HG02642 (cell line): ENCODE measurements at regions not wholly inside any gene's neighbourhood (a gene's known extent, or its start where the extent isn't known, plus 50 kb on each side); places are given as distances from the start of the nearest gene placed in this dataset.
"Not testable (repeated sequence)": the region's sequence is repeated elsewhere in the genome, so short reads cannot be mapped to it uniquely, and the experiment has no call there.

Experiments used
- ATAC-seq: cut with Tn5 transposase; IDR thresholded peaks from one replicate; pipeline ENCODE4 v1.9.1; 2021; ENCODE audit warnings: mild to moderate bottlenecking; ENCODE audit not compliant: unreplicated experiment, poor library complexity

DNA sequence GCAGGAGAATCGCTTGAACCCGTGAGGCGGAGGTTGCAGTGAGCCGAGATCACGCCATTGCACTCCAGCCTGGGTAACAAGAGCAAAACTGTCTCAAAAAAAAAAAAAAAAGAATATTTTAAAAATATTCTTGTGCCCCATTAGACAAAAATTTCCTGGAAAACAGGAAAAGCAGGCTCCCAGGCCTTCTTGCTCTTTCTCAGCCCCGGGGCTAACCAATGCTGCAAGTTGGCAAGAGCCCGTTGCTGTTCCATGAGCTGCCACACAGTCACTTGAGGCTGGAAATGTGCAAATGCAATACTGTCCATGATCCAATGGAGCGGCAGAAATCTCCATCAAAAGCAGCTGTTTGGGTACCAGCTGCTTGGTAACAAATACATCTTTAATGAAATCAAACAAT lies 994.7 kb downstream of the VRK1 start:
- ATAC-seq = no peak

DNA sequence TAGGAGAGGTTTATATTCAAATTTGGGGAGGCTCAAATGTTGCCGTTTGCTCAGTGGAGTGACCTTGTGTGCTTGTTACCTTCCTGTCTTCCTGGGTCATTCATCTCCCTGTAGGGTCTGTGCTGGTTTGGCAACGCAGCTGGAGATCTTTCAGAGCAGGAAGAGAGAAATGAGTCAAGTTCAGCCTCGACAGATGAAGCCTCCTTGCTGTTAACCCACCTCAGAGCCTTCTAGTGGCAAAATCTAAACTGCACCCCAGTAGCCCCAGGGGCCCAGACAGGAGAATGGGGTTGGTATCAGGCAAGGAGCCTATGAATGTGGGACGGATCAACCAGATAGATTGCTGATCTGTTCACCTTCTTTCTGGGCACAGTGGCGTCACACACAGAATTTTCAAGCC lies 999.3 kb downstream of the VRK1 start:
- no peak for ATAC-seq

DNA sequence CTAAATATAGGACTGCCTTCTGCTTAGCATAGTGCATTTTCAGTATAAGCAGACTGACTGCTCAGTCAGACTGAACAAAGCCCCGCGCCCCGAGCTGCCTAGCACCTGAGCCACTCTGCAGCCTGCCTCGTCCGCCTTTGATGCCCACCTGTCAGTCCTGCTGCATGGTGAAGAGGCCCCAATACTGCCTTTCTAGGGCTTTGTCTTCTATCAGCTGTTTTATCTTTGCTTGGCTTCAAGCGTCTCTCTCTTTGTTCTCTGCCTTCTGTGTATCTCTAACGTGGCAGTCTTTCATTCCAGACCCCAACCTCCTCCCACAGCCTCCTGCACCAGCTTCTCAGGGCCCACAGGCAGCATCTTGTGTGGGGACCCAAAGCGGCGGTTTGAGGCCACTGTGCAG lies 1001.0 kb downstream of the VRK1 start:
- no peak for ATAC-seq

DNA sequence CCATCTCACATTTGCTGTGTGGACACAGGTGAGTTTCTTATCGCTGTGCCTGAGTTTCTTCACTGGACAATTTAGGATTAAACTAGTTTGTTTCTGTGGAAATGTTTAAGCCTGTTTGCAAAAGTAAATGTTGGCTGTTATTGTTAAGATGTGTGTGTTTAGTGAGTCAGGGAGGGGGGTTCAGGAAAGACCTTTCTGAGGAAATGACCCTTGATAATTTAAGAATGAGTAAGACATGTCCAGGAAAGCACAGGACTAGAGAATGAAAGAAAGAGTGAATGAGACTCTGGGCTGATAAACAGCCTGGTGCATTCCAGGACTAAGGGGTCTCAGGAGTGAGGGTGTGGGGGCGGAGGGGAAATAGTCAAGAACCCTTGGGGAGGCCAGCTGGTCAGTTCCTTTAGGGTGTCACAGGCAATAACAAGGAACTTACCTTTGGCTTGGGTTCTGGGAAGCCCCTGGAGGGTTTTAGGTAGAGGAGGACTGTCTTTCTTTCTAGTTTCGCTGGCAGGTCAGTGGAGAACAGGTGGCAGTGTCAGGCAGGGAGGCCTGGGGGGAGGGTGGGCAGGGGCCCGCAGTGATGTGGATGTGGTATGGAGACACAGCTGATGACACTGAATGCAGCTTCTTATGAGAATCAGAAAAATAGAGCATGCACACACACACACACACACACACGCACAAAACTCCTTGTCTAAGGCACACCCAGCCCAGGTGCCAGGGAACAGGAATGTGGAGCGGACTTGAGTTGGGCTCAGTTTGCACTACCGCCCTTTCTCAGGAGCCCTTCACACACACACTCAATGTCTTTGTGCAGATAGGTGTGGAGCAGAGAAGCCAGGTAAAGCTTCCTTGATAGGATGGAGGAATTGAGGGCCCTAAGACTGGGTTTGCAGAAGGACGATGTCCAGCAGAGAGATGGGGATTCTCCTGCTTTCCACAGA lies 1005.5 kb downstream of the VRK1 start:
- ATAC-seq = no peak

DNA sequence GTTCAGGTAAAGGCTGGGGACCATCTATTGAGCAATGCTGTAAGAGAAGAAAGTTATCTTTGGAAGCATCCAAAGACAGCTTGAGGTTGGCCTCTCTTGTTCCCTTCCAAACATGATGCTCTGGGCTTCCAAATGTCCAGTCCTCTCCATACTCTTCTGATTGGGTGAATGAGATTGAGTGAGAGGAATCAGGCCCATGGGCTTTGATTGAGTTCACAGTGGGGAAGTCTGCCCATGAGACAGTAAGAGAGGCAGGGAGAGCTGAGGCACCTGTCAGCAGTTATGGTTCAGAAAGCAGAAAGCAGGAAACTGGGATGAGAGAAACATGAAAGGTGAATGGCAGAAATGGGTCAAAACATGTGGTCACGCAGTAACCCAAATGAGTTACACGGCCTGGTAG lies 1006.9 kb downstream of the VRK1 start:
- ATAC-seq = no peak

DNA sequence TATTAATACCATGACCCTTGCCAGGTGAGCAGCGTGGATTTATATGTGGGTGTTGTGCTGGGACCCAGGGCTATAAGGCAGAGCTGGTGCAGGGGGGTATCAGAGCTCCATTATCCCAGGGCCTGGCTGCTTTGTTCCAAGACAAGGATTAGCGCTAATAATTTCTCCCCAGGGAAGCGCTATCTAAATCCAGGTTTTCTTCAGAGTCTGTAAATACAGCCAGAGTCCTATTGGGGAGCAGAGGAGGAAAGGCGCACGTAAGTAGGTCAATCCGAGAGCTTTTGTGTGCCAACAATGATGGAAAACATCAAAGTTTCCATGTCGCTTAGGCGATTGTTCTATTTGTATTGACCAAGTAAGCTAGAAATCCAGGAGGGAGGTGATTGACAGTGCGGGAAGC lies 1009.7 kb downstream of the VRK1 start:
- ATAC-seq = no peak

DNA sequence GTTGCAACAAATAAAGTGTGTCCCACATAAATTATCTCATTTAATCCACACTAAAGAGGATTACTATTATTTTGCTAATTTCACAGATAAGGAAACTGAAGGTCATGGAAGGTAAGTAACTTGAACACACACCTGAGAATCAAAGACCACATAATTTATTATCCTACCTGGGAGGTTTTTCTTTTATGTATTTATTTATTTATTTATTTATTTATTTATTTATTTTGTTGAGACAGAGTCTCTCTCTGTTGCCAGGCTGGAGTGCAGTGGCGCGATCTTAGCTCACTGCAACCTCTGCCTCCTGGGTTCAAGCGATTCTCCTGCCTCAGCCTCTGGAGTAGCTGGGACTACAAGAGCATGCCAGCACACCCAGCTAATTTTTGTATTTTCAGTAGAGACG lies 1011.4 kb downstream of the VRK1 start:
- not testable (repeated sequence) for ATAC-seq

DNA sequence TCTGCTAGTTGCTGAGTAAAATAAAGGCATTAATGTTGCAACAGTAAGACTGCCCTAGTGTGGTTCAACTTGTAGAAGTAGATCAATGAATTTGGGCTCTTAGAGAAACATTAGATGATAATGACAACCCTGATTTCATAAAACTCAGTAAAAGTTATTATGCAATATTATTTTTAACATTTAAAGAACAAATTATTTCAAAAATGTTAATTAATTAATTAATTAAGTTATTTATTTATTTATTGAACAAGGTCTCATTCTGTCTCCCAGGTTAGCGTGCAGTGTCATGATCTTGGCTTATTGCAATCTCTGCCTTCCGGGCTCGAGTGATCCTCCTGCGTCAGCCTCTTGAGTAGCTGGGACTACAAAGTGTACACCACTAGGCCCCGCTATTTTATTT lies 1016.4 kb downstream of the VRK1 start:
- no peak for ATAC-seq

DNA sequence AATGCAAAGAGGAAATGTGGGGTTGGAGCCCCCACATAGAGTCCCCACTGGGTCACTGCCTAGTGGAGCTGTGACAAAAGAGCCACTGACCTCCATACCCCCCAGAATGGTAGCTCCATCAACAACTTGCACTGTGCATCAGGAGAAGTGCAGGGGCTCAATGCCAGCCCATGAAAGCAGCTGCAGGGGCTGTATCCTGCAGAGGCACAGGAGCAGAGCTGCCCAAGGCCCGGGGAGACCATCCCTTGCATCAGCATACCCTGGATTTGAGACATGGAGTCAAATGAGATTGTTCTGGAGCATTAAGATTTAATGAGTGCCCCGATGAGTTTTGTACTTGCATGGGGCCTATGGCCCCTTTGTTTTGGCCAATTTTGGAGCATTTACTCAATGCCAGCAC lies 1023.6 kb downstream of the VRK1 start:
- ATAC-seq = no peak

DNA sequence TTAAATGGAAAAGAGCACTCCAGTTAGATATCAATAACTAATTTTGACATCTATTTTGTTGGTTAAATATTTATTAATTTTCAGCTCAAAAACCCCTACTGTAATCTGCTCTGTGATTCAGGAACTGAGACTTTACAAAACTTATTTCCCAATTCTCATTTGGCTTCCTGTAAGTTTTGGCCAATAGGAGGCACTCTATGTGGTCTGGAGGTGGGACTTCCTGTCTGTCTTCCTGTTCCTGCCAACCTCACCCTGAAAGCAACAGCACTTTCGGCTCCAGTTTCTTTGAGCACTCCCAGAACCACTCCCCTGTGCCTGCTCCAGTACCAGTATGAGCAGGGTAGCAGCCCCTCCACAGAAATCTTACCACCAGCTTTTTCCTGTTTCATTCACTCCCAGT lies 1027.0 kb downstream of the VRK1 start:
- ATAC-seq = no peak

DNA sequence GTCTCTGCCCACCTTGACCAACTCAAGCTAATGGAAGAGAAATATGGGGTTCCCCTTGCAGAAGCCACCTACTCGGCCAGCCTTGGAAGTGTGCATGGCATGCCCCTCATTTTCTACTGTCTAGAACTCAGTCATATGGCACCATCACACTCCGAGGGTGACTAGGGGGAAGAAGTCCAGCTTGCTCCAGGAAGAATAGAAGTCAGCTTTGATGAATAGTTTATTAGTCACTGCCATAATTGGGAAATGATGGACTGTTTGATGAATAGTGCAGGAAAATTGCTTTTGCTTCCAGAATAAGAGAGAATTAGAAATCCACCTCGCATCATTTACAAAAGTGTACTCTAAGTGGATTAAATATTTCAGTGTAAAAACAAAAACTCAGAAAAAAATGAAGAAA lies 1030.6 kb downstream of the VRK1 start:
- ATAC-seq = no peak

DNA sequence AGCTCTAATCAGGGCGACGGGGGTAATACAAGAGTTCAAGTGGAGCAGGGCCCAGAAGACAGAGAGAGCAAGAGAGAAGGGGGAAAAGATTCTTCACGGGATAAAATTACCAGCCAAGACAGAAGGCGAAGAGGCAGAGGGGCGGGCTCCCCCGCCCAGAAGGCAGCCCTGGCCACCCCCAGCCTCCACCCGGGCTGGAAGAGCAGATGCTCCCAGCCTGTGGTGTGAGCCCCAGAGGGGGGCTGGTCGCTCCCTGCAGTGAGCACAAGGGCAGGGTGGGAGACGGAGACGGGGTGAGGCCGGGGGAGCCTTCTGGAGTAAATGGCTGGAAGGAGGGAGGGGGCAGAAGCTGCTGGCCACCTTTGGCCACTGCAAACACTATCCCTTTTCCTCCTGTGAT lies 1035.6 kb downstream of the VRK1 start:
- no peak for ATAC-seq

DNA sequence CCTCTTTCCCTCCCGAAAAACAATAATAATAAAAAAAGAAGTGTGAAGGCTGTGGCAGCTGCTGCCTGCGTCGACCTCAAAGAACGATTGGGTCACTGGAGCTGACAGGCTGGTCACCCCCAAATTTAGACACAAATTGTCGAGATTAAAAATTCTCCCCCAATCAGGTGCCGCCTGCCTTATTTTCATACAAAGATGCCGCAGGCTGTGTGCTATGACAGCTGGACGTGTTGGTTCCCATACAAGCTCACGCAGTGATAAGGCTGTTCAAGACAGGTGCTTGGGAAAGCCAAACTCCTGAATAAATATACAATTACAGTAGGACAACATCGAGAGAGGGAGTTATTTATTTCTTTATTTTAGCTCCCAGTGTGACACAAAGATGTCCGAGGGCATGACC lies 1041.8 kb downstream of the VRK1 start:
- ATAC-seq = no peak

DNA sequence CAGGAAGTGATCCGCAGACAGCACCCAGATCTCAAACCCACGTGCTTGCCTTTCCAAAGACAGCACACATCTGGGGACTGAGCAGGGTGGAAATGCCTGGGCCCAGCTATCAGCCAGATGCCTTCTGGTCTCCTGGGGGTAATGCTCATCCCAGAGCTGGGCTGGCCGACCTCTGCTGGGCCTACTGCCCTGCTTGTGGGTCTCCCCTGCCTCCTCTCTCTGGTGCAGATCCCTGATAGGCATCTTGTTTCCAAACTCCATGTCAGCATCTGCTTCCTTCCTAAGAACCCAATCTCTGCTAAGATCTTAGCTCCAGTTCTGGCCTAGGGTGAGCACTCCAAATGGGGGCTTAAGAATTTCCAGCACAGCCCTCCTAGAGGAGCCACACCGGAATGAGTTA lies 1043.0 kb downstream of the VRK1 start:
- ATAC-seq = no peak

DNA sequence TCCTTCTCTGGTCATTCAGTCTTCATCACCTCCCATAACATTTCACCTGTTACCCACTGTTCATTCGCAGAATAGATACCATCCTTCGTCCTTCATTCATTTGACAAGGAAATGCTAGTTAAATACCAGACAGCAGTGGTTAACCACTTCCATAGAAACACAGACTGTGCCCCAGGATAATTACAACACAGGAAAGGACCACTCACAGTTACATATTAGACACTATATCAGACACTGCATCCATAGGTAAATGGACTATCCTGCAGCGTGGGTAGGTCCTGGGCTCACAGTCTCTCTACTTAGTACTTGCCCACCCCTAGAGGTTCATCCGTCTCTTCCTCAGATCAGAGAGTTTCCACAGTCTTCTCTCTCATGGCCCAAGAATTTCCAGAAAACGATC lies 1044.6 kb downstream of the VRK1 start:
- no peak for ATAC-seq

DNA sequence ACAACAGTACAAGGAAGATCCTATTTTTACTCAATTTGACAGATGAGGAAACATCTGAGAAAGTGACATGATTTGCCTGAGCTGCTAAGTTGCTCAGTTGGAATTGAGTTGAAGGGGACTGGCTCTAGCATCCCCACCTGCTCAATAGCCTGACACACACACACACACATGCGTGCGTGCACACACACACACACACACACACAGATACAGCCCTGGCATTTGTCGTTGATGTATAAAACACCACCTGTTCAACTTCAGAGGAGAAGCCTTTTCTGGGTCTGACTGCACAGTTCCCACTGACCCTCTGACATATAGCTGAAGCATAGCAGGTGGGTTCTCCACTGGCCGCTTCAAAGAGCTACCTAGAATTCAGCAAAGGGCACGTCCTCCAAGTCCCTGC lies 1045.9 kb downstream of the VRK1 start:
- no peak for ATAC-seq

DNA sequence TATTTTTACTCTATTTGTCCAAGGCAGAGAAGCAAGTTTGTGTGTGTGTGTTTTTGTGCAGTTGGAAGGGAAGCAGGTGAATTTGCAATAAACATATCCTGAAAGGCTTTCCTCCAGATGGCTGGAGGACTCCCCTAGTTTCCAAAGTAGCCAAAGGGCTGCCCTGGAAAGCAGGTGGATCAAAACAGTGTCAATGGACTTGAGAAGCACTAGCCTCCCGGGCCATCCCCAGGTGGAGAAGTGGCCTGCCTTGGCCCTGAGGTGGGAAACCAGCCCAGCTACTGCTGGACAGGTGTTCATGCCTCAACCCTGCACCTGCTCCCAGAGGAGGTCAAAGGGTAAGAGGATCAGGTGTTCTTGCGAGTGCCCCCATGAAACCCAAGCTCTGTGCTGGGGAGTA lies 1046.9 kb downstream of the VRK1 start:
- ATAC-seq = no peak

DNA sequence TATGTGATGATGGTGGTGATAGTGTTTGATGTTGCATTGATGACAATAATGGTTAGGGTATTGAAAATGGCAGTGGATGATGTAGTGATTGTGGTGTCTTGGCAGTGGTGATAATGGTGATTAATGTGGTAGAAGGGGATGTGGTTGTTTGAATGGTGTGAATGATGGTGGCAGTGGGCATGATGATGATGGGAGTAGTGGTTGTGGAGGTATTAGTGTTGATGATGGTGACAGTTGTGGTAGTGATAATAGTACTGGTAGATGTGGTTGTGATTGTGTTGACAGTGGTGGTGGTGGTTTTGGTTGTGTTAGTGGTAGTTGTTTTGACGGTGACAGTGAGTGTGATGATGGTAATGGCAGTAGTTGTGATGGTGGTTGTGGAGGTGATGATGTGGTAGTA lies 1049.0 kb downstream of the VRK1 start:
- ATAC-seq = no peak

DNA sequence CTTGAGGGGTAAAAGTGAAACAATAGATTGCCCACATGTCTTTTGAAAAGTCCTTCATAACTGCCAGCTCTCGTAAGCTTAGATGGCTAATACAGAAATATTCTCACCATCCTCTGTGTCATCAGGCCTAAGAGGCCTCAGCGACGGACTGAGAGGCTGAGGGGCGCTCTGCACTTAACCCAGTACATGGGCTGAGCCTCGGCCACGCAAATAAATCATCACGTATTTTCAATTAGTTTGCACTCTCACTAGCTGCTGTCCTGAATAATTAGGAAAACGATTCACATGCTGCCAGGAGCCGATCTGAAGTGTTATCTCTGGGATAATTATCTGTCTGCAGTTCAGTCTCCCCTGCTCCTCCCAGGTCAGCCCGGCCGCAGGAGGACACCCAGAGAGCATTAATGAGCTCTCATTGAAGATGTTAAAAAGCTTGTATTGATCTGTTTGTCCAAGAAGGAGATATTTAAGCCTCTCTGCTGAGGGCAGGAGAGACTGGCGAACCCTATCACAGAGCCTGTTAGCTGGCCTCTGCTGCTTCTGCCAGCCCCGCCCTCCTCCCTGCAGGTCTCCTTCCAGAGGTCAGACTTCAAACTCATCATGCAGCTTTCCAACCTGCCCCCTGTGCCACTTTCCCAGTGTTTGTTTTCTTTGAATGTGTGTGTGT lies 1051.3 kb downstream of the VRK1 start:
- ATAC-seq = no peak

DNA sequence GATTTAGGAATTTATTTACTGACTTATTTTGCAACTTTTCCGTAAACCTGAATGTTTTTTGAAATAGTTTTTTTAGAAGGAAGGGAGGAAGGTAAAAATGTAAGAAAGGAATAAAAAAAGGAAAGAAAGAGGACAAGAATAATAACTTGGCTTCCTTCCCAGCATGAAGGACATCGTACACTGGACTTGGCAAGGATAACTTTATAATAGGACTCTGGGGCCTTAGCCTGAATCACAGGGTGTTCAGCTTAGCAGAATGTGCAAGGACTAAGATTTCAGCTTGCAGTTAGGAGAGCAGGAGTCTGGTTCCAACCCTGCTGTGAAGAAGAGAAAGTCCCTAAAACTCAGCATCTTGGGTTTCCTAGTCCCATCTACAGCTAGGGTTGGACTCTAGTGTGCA lies 1053.3 kb downstream of the VRK1 start:
- no peak for ATAC-seq

DNA sequence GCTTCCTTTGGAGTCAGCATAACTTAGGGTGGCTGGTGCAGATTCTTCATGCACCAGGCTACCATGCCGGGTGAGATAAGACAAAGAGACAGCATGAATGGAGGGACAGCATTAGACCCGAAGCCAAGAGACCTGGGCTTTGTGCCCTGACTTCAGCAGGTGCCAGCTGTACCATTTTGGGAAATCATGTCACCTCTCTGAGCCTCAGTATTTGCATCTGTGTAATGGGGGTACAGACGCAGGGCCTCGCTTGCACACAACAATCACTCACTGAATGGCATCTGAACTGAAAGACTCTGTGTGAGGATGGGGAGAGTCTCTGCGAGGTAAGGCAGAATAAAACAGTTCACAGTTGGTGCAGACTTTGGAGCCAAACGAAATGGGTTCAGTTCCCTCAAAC lies 1053.7 kb downstream of the VRK1 start:
- no peak for ATAC-seq

DNA sequence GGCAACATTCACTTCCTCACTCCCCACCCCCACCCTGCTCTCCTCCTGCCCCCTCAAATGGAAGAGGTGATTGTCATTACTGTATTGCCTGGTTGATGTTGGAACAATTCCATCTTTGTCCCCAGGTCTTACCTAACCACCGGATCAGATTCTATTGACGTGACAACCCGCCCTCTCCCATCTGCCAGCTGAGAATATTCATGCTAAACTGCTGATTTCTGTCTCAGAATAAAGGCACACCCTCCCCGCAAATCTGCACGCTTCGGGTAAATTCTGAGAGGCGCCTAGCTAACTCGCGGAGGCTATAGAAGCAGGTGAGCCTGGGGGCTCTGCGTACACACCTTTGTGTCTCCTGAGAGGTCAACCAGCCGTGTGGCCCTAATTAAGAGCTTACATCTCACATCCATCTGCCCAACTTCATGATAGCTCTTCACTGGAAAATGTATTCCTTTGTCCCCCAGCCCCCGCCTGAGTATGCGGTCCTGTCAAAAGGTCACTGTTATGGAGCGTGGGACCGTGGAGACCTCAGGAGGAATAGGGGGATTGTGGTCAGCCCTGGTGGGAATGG lies 1054.3 kb downstream of the VRK1 start:
- ATAC-seq = no peak
